Fibroblast of lung (primary cell): ENCODE measurements at regions not wholly inside any gene's neighbourhood (a gene's known extent, or its start where the extent isn't known, plus 50 kb on each side); places are given as distances from the start of the nearest gene placed in this dataset.

ENCODE experiments used
- EZH2 ChIP-seq: IDR thresholded peaks from 2 replicates; pipeline ENCODE4 v1.5.1; 2012; ENCODE audit warnings: low read length, control low read depth, mild to moderate bottlenecking; ENCODE audit errors: missing control alignments
- TF ChIP-seq, protein P1 (sequence below), 2 donors: IDR thresholded peaks in 1 of 2; conservative IDR thresholded peaks in 1 of 2; 1 replicate in 1 of 2; 2 replicates in 1 of 2; pipeline ENCODE4 v1.5.1; 2011 to 2012; ENCODE audit warnings: low read length in 2 of 2, control low read depth in 1 of 2, inconsistent platforms in 1 of 2, low read depth in 1 of 2, mild to moderate bottlenecking in 1 of 2

DNA sequence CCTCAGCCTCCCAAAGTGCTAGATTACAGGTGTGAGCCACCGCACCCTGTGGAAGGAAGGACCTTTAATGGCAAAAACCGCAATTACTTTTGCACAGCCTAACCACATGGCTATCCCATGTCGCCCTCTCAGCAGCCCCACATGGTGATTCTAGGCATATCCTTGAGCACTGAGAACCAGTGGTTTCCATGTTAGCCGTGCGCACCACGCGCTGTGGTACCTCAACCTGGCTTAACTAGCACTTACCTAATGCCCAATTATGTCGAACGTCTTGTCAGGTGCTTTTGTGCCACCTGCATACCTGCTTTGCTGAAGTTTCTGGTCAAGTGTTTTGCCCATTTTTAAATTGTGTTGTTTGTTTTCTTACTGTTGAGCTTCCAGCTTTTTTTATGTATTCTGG lies 697.9 kb downstream of the BRD1 start:
- TF ChIP-seq, protein P1, sequence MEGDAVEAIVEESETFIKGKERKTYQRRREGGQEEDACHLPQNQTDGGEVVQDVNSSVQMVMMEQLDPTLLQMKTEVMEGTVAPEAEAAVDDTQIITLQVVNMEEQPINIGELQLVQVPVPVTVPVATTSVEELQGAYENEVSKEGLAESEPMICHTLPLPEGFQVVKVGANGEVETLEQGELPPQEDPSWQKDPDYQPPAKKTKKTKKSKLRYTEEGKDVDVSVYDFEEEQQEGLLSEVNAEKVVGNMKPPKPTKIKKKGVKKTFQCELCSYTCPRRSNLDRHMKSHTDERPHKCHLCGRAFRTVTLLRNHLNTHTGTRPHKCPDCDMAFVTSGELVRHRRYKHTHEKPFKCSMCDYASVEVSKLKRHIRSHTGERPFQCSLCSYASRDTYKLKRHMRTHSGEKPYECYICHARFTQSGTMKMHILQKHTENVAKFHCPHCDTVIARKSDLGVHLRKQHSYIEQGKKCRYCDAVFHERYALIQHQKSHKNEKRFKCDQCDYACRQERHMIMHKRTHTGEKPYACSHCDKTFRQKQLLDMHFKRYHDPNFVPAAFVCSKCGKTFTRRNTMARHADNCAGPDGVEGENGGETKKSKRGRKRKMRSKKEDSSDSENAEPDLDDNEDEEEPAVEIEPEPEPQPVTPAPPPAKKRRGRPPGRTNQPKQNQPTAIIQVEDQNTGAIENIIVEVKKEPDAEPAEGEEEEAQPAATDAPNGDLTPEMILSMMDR (conservative IDR thresholded peaks at IDR 0.05 in 1 of 2, IDR thresholded peaks at IDR 0.05 in 1 of 2; ENCODE audit: low read depth in 1 of 2, low read length in 2 of 2): no peak
- TF ChIP-seq EZH2: no peak
